GM12891 (cell line): ENCODE measurements at regions not wholly inside any gene's neighbourhood (a gene's known extent, or its start where the extent isn't known, plus 50 kb on each side); places are given as distances from the start of the nearest gene placed in this dataset.

Experiments used
- PAX5 ChIP-seq: IDR thresholded peaks from 2 replicates; pipeline ENCODE4 v1.6.1; 2011; ENCODE audit warnings: low read length, moderate library complexity, mild to moderate bottlenecking; ENCODE audit not compliant: insufficient read depth, severe bottlenecking
- POLR2A ChIP-seq: IDR thresholded peaks from 2 replicates; pipeline ENCODE4 v1.6.1; 2011; ENCODE audit warnings: low read depth, low read length, control low read depth
- POLR2AphosphoS5 ChIP-seq: IDR thresholded peaks from 2 replicates; pipeline ENCODE4 v1.6.1; 2011; ENCODE audit warnings: low read depth, low read length, control low read depth
- SPI1 ChIP-seq: IDR thresholded peaks from 2 replicates; pipeline ENCODE4 v1.6.1; 2011; ENCODE audit warnings: low read depth, low read length, control low read depth
- TAF1 ChIP-seq: IDR thresholded peaks from 2 replicates; pipeline ENCODE4 v1.6.1; 2011; ENCODE audit warnings: low read depth, low read length, control low read depth

GRCh38 chr4:30172416-30172815, 547.8 kb upstream of the PCDH7 start:
- TF ChIP-seq POLR2AphosphoS5 (no peak), POLR2A (no peak), TAF1 (no peak), SPI1 (no peak), PAX5 (no peak)
